Stimulated activated CD4-positive, alpha-beta T cell treated with anti-CD3 and anti-CD28 coated beads, Interleukin-1b, Interleukin-23, amount 100 ng/mL, for 48 hours (primary cell): ENCODE measurements at regions not wholly inside any gene's neighbourhood (a gene's known extent, or its start where the extent isn't known, plus 50 kb on each side); places are given as distances from the start of the nearest gene placed in this dataset.
"Not testable (repeated sequence)": the region's sequence is repeated elsewhere in the genome, so short reads cannot be mapped to it uniquely, and the experiment has no call there.

Source experiments
- DNase-seq: peaks from one replicate; pipeline ENCODE4 v3.0.0-alpha.2; 2020

DNA sequence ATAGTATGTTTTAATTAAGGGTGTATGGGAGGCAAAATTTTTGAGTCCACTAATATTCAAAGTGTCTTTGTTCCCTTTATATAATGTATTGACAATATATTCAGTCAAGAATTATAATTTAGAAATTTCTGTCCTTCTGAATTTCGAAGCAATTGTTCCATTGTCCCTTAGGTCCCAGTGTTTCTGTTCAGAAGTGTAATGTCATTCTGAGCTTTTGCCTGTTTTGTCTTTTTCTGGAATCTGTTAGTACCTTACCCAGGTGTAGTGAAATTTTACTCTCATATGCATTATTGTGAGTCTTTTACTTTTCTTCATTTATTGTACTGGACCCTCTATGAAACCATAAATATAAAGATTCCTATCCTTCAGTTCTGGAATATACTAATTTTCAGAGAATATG is 505.7 kb upstream of the KIF2B start:
- no peak for DNase-seq

DNA sequence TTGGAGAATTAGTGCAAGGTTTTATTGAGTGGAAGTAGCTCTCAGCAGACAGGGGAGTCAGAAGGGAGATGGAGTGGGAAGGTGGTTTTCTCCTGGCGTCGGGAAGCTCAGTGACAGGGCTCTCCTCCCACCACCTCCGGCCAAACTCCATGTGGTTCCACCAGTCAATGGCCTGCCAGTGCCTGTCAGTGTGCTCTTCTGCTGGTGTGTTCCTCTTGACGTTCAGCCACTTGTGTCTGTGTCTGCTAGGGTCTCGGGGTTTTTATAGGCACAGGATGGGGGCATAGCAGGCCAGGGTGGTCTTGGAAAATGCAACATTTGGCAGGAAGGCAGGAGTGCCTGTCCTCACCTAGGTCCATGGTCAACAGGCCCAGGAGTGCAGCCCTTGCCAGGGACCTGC is 506.7 kb upstream of the KIF2B start:
- no peak for DNase-seq

DNA sequence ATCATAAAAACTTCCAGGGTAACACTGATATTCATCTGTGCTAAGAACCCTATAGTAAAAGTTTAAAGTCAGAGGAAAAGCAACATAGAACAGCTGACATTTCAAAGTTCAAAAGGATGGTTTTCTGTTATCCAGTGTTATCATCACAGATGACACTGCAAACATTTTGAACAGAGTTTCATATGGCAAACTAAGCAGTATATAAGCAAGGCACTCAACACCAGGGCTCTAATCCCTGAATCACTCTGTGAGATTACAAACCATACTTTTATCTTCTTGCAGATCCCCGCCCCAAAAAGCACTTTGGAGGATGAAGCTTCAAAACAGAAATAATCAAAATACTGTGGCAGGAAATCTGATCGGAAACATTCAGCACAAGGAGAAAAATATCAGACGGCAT is 508.2 kb upstream of the KIF2B start:
- no peak for DNase-seq

DNA sequence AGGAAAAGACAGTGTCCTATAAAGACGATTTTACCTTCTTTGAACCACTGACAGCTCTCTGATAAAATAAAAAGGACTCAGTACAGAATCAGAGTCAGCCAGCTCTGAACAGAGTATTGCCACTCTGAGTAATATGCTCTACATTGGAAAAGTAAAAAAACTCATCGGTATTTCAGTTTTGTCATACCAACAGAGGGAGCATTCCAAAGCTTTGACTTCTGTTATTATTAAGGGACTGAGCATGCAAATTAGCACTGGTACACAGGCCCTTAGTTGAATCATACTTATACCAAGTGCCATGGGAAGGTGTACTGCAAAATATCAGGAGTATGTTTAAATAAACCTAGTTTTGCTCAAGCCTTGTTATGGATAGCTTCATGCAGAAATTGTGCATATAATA is 509.0 kb upstream of the KIF2B start:
- no peak for DNase-seq

DNA sequence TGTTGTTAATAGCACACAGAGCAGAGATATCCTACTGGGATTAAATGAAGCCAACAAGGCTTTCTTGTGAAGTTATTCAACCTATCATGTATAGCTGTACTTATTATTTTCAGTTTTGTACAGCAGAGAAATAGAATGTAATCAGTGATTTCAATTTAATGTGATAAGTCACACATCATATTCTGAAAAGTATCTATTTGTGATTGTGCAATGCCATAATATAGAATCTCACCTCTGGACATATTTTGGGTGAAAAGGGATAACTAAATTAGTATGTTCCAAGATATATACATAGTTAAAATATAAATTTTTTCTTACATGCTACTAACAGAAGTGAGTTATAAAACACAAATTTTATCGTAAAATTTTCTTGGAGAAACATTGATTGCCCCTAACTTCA is 544.3 kb upstream of the KIF2B start:
- DNase-seq, result no peak

DNA sequence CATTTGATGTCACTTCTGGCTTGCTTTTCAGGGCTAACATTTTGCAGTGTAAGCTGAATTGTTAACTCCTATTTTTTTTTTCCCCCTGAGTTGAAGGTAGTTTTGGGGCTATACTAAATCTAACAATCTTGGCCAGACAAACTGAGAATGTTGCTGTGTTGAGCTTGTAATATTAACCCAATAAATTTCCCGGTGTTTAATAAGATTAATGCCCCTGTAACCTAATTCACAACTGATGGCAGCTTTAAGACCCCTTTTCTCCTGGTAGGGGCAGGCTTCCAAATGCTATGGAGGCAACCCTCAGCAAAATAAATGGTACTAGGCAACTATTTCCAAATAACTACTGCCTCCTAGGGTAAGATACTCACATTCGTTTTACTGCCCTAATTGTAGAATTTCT is 549.6 kb upstream of the KIF2B start:
- DNase-seq, result no peak

DNA sequence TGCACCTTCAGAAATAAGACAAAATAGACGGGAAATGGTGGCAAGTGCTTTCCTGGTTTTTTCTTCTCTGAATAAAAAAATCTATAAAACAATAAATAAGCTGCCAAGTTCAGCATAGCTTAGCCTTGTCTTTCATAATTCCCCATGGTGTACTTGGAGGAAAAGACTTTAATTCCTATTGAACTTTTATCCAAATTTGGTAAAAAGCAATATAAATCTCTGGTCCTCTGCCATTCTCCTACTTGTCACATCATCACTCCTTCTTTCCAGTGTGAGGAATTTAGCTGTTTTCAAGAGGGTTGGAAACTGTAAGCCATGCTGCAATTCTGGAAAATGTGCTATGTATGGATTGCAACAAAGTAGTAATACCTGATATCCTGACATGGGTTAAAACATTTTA is 551.8 kb upstream of the KIF2B start:
- DNase-seq, result no peak

DNA sequence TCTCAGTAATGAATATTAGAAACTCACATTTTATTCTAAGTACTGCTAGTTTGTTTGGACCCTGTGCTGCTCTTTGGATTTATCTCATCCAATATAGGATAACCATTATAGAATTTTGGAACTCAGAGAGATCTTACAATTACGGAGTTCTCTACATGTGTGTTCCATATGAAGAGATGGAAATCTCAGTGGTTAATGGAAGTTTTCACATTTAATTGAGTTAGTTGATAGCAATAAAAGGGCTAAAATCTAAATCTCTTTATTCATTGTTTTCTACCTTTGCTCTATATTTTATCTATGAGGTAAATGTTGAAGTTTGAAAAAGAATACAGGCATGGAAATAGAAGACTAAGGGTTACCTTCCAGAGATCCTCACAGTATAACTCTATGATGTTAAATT is 558.0 kb upstream of the KIF2B start:
- DNase-seq, result no peak

DNA sequence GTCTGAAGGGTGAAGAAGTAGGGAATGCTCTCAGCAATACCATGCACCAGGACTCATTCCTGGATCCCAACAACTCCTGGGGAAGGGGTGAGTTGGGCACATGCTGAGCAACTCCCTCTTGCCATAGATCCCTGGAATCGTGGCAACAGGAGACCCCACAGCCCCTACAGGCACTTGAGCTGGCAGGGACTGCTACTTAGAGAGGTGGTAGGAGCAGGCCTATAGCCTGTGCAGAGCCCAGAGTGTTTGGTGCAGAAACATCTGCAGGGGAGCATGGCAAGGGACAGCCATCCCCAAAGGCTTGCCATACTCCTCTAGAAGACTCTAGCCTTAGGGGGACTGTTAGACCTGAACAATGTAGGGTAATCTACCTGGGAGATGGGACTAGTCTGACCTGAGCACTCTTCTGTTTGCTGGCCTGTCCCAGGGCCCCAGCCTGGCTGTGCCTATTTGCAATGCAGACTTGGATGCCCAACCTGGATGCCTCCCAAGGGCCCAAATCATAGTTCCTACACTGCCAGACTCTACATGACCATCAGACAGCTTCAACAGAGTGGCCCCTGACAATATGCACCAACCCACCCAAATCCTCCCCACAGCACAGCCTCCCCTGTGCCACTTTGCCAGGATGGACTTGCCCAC is 568.6 kb upstream of the KIF2B start:
- DNase-seq, result no peak

DNA sequence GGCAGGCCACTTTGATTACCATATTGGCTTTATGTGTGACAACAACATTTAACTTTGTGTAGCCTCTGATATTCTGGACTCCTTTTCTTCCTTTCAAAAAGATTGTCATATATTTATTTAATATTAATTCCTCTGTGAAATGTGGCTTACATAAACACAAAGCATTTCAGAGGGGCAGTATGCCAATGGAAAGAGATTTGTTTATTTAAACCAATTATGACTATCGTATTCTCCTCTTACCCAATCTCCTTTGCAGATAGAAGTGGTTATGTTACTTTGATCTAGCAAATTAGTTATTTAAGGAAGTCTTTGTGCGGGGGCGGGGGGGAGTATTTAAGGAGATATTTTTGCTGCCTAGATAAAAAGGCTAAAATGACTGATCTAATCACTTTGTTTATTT is 573.7 kb upstream of the KIF2B start:
- no peak for DNase-seq

DNA sequence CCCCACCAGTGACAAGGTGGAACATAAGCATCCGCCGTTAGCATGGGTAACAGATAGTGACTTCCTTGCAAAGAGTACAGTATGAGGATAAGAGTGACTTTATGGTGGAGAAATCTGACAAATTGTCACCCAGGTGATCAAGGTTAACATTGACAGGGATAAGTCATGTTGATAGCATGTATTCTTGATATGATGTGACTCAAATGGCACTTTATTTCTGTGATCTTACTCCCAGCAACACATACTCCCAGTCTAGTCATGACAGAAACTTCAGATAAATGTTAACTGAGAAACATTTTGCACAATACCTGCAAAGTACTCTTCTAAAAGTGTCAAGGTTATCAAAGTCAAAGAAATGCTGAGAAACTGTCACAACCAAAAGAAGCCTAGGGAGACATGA is 588.6 kb upstream of the KIF2B start:
- no peak for DNase-seq

DNA sequence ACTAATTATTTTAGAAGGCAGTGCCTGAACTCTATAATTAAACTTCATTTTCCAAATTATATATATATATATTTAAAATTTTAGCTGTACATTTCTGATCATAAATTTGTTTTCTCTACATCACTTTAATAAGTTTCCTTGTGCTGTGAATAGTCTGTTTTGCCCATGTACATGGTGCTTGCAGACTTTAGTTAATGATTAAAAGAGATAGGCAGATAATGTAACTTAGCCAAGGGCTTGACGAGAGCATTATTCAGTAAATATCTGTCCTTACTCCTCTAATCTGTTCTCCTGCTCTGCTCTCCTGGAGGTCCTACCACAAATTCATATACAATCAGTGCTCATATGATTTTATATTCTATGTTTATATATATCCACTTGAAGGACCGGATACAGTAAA is 595.2 kb upstream of the KIF2B start:
- DNase-seq, result no peak

DNA sequence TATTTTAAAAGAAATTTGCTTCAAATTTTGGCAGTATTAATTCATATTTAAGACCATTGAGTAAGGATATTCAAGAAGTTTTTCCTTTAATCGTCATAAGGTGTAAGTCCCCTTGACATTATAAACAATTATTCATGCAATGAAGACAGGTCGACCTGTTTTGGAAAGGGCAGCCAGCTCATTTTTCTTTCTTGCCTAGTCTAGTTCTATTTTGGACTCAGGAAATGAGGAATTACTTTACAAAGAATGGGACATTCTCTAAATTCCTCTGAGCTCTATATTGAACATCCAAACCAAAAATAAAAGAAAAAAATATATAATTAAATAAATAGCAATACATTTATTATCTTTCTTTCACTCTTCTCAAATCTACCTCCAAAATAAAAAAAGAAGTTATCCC is 595.6 kb upstream of the KIF2B start:
- no peak for DNase-seq

DNA sequence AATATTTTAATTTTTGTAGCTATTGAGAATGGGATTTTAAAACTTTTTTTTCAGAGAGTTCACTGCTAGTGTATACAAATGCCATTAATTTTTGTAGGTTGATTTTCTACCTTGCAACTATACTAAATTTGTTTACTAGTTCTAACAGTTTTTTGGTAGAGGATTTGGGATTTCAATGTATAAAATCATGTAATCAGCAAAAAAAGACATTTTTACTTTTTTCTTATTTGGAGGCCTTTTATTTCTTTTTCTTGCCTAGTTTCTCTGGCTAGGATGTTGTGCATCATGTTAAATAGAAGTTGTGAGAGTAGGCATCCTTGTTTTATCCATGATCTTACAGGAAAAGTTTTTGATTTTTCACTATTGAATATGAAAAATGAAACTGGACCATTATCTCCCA is 602.9 kb upstream of the KIF2B start:
- DNase-seq, result no peak

DNA sequence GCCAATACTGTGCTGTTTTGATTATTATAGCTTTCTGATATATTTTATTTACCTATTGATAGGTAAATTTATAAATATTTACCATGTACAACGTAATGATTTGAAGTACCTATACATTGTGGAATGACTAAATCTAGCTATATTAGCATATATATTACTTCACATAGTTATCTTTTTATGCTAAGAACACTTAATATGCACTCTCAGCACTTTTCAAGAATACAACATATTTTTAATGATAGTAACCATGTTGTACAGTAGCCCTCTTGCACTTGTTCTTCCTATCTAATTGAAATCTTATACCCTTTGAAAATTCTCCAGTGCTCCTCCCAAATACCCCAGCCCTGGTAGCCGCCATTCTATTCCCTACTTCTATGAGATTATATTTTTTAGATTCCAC is 604.0 kb upstream of the KIF2B start:
- DNase-seq, result no peak

DNA sequence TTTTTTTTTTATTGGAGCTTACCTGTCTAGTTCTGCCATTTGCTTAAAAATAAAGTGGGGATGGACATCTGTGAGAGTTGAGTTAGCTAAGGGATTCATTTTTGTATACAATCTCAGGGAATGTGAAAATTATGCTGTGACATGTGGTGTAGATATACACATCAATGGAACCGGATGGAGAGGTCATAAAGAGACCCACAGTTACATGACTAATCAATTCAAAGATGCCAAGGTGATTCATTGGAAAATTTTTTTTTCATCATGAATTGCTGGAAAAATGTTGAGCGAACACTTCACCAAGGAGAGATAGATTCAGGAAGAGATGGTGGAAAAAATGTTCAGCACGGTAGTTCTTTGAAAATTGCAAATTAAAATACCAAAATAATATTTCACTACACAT is 605.4 kb upstream of the KIF2B start:
- no peak for DNase-seq

DNA sequence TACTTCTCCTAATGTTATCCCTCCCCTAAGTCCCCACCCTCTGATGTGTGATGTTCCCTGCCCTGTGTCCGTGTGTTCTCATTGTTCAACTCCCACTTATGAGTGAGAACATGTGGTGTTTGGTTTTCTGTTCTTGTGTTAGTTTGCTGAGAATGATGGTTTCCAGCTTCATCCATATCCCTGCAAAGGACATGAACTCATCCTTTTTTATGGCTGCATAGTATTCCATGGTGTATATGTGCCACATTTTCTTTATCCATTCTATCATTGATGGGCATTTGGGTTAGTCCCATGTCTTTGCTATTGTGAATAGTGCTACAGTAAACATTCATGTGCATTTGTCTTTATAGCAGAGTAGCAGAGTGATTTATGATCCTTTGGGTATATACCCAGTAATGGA is 613.8 kb upstream of the KIF2B start:
- DNase-seq, result not testable (repeated sequence)

DNA sequence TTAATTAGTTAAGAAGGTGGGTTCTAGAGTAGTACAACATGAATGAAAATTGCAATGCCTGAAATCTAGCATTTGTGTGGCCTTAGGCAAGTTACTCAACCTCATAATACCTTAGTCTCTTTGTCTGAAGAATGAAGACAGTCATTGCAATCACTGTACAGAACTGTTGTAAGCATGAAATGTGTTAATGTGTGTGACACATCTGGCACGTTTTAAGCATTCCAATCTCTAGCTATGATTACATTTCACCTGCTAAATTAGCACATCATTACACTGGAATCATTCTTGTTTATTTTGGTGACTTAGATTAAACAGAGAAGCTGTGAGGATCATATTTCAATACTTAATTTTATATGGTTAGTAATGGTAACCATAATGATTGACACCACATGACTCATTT is 629.7 kb upstream of the KIF2B start:
- DNase-seq, result no peak

DNA sequence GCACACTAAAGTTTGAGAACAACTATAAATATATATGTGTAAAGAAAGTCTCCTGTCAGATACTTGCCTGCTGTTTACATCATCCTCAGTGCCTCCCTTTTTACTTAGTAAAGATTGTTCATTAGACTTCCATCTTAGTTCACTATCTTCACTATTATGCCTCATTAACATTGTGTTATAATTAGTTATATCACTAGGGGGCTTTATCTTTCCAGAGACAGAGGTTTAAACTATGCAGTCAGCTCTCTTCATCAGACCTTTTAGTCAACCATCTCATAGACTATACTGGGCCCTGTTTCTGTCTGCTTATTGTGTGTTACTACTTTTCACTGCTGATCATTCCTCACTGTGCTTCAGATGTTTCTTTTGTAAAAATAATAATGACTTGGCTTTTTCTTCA is 630.8 kb upstream of the KIF2B start:
- no peak for DNase-seq

DNA sequence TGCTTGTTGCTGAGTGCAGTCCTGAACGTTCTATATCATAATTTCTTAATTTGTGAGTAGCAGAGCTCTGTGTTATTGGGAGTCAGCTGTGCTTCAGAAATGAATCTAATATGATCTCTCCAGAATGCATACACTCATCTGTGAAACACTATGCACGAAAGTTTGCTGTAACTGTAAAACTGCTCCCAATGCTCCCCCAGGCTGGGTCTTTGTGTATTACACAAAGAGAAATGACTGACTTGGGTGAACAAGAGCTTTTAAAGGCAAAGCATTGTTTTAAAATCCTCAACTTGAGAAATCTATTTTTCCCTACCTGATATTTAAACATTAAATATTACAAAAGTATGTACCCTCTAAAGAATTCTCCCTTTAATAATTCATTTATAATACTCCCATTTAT is 636.7 kb upstream of the KIF2B start:
- DNase-seq, result no peak

DNA sequence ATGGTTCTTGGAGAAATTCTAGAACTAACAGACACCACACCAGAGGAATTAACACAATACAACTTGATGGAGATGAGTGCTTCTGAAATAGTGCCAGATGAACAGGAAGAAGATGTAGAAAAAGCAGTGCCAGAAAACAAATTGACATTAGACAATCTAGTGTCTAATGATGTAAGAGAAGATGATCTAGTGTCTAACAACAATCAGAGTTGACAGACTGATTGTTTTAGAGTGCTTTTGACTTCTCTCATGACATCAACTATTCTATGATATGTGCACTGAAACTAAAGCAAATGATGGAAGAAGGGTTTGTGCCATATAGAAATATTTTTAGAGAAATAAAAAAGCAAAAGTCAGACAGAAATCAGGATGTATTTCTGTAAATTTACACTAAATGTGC is 646.1 kb upstream of the KIF2B start:
- no peak for DNase-seq

DNA sequence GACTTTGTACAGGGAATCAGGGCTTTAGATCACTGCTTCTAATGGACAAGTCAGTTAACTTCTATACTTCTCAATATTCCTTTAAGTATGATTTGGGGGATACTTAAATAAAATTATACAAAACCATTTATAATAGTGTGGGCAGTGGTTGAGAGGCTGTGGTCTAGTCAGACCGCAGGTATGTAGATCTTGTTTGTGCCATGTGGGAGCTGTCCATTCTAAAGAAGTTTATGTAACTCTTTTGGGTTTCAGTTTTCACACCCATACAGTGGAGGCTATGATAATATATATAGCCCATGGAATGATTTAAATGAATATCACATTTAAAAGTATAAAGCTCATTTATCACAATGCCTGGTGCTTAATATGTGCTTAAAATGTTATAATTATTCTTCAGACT is 654.3 kb upstream of the KIF2B start:
- DNase-seq, result no peak

DNA sequence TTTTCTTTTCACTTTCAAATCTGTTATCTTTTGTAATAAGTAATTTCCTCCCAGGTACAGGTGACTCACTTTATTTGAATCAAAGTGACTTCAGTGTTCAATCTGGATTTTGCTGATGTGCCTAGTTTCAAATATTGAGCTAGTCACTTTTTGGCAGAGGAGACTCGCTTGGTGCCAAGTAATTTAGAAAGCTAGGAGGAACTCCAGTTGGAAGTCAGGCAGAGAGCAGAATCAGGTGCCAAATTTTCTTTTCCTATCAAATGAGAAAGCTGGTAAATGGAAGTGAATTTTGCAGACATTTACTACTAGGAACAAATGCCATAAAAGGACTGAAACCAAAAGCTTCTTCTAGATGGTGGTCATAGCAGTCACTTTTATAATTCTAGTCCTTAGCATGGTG is 656.0 kb upstream of the KIF2B start:
- no peak for DNase-seq

DNA sequence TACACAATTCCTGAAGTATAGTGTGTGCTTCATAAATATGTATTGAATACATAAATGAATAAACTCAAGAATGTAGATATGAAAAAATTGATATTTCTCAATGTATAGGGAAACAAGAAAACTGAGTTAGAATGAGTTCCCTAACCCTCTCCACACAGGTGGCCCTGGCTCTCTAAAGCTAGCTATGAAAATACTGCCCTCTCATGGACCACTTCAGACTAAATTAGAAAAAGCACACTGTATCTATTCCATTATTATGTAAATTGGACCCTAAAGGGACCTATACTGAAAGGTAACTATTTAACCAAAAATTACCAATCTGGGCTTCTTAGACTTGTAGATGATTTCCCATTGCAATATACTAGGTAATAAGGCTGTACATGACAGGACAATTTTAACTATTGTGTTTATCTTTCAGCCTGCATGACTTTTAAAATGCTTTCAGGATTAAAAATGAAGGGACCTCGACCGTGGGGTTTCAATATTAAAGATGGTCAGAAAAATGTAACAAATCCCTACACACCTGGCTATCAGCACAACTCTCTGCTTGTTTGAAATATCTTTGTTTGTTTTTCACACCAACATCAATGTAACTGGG is 672.5 kb upstream of the KIF2B start:
- DNase-seq, result no peak

DNA sequence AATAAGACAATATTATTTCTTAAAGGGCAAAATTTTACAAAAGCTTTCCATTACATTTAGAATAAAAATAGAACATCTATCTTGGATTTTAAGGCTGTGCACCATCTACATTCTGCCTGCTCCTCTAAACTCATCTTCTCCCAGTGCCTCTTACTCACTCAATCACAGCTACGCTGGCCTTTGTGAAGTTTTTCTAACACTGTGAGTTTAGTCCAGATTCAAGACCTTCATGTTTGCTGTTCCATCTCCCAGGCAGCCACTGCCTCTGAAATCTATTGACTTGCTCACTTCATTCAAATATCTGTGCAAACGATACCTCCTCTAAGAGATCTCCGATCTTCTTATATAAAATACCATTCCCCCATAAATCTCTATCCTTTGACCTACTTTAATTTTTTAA is 673.4 kb upstream of the KIF2B start:
- no peak for DNase-seq

DNA sequence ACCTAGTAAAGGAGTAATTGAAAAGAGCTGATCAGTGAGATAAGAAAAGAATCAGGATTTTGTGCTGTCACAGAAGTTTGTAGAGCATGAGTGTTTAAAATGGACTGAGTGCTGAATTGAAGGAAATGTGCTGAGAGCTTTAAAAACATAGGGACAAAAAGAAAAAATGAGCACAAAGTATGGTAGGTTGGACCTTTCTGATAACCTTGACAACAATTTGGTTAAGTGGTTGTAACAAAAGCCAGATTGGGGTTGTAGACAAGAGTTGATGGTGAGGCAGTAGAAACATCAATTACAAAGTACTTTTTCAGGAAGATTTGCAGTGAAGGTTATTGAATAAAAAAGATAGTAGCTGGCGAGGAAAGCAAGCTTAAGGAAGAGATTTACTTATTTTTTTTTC is 674.7 kb upstream of the KIF2B start:
- no peak for DNase-seq
